HEK293 (cell line): ENCODE measurements at regions not wholly inside any gene's neighbourhood (a gene's known extent, or its start where the extent isn't known, plus 50 kb on each side); places are given as distances from the start of the nearest gene placed in this dataset.

Experiments used
- CTCF ChIP-seq: fragments of 450-650 bp; formaldehyde crosslinking; IDR thresholded peaks from 2 replicates; pipeline ENCODE4 v1.5.1; 2016; ENCODE audit warnings: missing biosample characterization, missing genetic modification characterization
- TCF7L2 ChIP-seq: IDR thresholded peaks from 2 replicates; pipeline ENCODE4 v1.6.1; 2011; ENCODE audit warnings: low read depth, mild to moderate bottlenecking, inconsistent platforms, low read length, moderate library complexity, borderline replicate concordance
- ZFP69B ChIP-seq: fragments of 450-650 bp; formaldehyde crosslinking; IDR thresholded peaks from 2 replicates; pipeline ENCODE4 v1.5.1; 2016; ENCODE audit warnings: missing biosample characterization, missing genetic modification characterization
- ZNF157 ChIP-seq: fragments of 450-650 bp; formaldehyde crosslinking; IDR thresholded peaks from 2 replicates; pipeline ENCODE4 v1.5.1; 2016; ENCODE audit warnings: missing biosample characterization, missing genetic modification characterization
- ZNF292 ChIP-seq: fragments of 450-650 bp; formaldehyde crosslinking; IDR thresholded peaks from 2 replicates; pipeline ENCODE4 v1.5.1; 2016; ENCODE audit warnings: low read depth, missing biosample characterization, missing genetic modification characterization, borderline replicate concordance
- ZNF623 ChIP-seq: fragments of 450-650 bp; formaldehyde crosslinking; IDR thresholded peaks from 2 replicates; pipeline ENCODE4 v1.5.1; 2016; ENCODE audit warnings: missing biosample characterization, missing genetic modification characterization
- ZSCAN18 ChIP-seq: fragments of 450-650 bp; formaldehyde crosslinking; IDR thresholded peaks from 2 replicates; pipeline ENCODE4 v1.5.1; 2016; ENCODE audit warnings: missing biosample characterization, missing genetic modification characterization
- TF ChIP-seq, protein P1 (sequence below): fragments of 450-650 bp; formaldehyde crosslinking; IDR thresholded peaks from 2 replicates; pipeline ENCODE4 v1.5.1; 2016; ENCODE audit warnings: missing biosample characterization, missing genetic modification characterization

- TF ChIP-seq ZNF157 (tag by site-specific recombination) (no peak), TCF7L2 (no peak), ZNF623 (tag by site-specific recombination) (no peak), ZNF292 (tag by site-specific recombination) (no peak), ZSCAN18 (tag by site-specific recombination) (no peak), CTCF (tag by site-specific recombination) (no peak), ZFP69B (tag by site-specific recombination) (no peak)
- TF ChIP-seq, protein P1, sequence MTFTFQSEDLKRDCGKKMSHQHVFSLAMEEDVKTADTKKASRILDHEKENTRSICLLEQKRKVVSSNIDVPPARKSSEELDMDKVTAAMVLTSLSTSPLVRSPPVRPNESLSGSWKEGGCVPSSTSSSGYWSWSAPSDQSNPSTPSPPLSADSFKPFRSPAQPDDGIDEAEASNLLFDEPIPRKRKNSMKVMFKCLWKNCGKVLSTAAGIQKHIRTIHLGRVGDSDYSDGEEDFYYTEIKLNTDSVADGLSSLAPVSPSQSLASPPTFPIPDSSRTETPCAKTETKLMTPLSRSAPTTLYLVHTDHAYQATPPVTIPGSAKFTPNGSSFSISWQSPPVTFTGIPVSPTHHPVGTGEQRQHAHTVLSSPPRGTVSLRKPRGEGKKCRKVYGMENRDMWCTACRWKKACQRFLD (tag by site-specific recombination), result no peak
These were observed 1325.0 kb downstream of the BRINP3 start for GRCh38 chr1:189152685-189153084.
